Spleen (tissue), 11 donors: ENCODE measurements at regions not wholly inside any gene's neighbourhood (a gene's known extent, or its start where the extent isn't known, plus 50 kb on each side); places are given as distances from the start of the nearest gene placed in this dataset.

Experiments
- DNase-seq: peaks from one replicate; pipeline ENCODE4 v3.0.0-alpha.2; 2020
- H3K27ac ChIP-seq, 8 donors: fragments of 200-600 bp; sonication (generic) in 7 of 8; 1 replicate in 4 of 8; 2 replicates in 4 of 8; pipeline versions ENCODE4 v1.5.0 to v1.8.0; 2016 to 2021; ENCODE audit warnings: inconsistent platforms in 4 of 8, mild to moderate bottlenecking in 4 of 8, moderate library complexity in 1 of 8
- H3K27me3 ChIP-seq, 7 donors: fragments of 200-600 bp; sonication (generic) in 6 of 7; replicated peaks in 1 of 7; 1 replicate in 4 of 7; 2 replicates in 3 of 7; pipeline versions ENCODE4 v1.5.0 to v1.8.0; 2016 to 2021; ENCODE audit warnings: inconsistent platforms in 3 of 7, mild to moderate bottlenecking in 1 of 7
- H3K36me3 ChIP-seq, 6 donors: fragments of 200-600 bp; sonication (generic) in 5 of 6; 1 replicate in 4 of 6; 2 replicates in 2 of 6; pipeline versions ENCODE4 v1.5.0 to v1.8.0; 2016 to 2021; ENCODE audit warnings: inconsistent platforms in 2 of 6
- H3K4me1 ChIP-seq, 6 donors: fragments of 200-600 bp; sonication (generic) in 5 of 6; 1 replicate in 3 of 6; 2 replicates in 3 of 6; pipeline versions ENCODE4 v1.5.0 to v1.8.0; 2016 to 2021; ENCODE audit warnings: inconsistent platforms in 3 of 6
- H3K4me3 ChIP-seq, 8 donors: fragments of 200-600 bp; sonication (generic) in 7 of 8; 1 replicate in 4 of 8; 2 replicates in 4 of 8; pipeline versions ENCODE4 v1.5.0 to v1.8.0; 2016 to 2021; ENCODE audit warnings: inconsistent platforms in 4 of 8, mild to moderate bottlenecking in 4 of 8, moderate library complexity in 2 of 8
- H3K9me3 ChIP-seq, 8 donors: fragments of 200-600 bp; sonication (generic) in 7 of 8; 1 replicate in 4 of 8; 2 replicates in 4 of 8; pipeline versions ENCODE4 v1.5.0 to v1.8.0; 2016 to 2021; ENCODE audit warnings: inconsistent platforms in 4 of 8
- CTCF ChIP-seq, 11 experiments: fragments of 200-600 bp in 7 of 11; fragments of 450-650 bp in 4 of 11; sonication (generic) in 4 of 11; IDR thresholded peaks in 8 of 11; conservative IDR thresholded peaks in 3 of 11; 1 replicate in 7 of 11; 2 replicates in 4 of 11; pipeline versions ENCODE4 v1.4.0 to v1.8.0; 2016 to 2021; ENCODE audit warnings: antibody characterized with exemption in 11 of 11, inconsistent platforms in 4 of 11, mild to moderate bottlenecking in 1 of 11
- POLR2A ChIP-seq, 3 donors: fragments of 450-650 bp; IDR thresholded peaks; one replicate each; pipeline ENCODE4 v1.5.1; 2017; ENCODE audit warnings: antibody characterized with exemption in 3 of 3, mild to moderate bottlenecking in 1 of 3
- POLR2AphosphoS5 ChIP-seq, 3 donors: sonication (generic); formaldehyde crosslinking; IDR thresholded peaks; one replicate each; pipeline ENCODE4 v1.5.1; 2017; ENCODE audit warnings: antibody characterized with exemption in 3 of 3
- WGBS, 5 donors: extraction: QIAGEN DNeasy Blood & Tissue Kit in 3 of 5; methylation state at CpG; one replicate each; pipeline versions ENCODE4 v1.1.5 to v1.1.7; 2013 to 2018; 5-methylcytosine and 5-hydroxymethylcytosine counted together
- intact Hi-C: fragments of 100-400 bp; cut with DNase I; formaldehyde crosslinking; loops from one replicate; pipeline ENCODE4 v1.15.0; 2023; ENCODE audit warnings: low total_unique reads
- donor health status: healthy with polysubstance abuse.
- donor health status: DM: no; HTN: no; CAD: no; lungs with moderate emphysema.
- donor health status: DM: no; HTN: no; CAD: no.
- donor health status: Bipolar disorder and iron deficiency.
- donor health status: healthy.
- donor health status: DM: no; HTN: no; CAD: no.
- donor health status: DM: yes; HTN: yes; CAD: no.

- H3K4me3 ChIP-seq = no peak overlapping the region
- no peaks in the 10 kb centered on the region for H3K27me3 ChIP-seq
- H3K9me3 ChIP-seq = no peaks in the 10 kb centered on the region
- no peak for TF ChIP-seq POLR2AphosphoS5 (IDR thresholded peaks at IDR 0.05)
- no peak for TF ChIP-seq POLR2A (IDR thresholded peaks at IDR 0.05)
- no peak for TF ChIP-seq CTCF (IDR thresholded peaks at IDR 0.05 in 8 of 11, conservative IDR thresholded peaks at IDR 0.05 in 3 of 11)
- H3K27ac ChIP-seq = no peak overlapping the region
- H3K4me1 ChIP-seq = no peaks in the 10 kb centered on the region
- no peak for DNase-seq
- WGBS, 5 donors = 75 to 85% (median 82%) methylated on average over 10 of the region's 10 CpGs
- no peaks in the 10 kb centered on the region for H3K36me3 ChIP-seq
- intact Hi-C loops = no loop called here
Observed at GRCh38 chr17:71147906-71148305, 972.9 kb upstream of the SOX9 start.

DNA sequence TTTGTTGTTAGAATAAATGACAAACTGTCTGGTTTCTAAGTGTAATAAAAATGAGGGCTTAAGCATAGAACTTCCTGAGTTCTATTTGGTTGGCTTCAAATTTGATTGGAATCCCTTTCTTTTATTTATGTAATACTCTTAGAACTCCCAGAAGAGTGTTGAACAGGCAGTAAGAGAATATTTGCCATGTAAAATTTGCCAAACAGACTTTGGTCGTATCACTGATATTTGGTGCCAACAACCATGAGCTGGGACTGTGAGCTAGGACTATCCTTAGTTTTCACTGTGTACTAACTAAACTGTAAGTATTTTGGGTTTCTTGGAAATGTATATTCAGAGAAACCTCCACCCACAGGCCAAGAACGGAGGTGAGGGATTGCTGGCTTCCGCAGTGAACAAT, 971.2 kb upstream of the SOX9 start:
- Histone ChIP-seq H3K27ac (no peak overlapping the region), H3K4me1 (no peaks in the 10 kb centered on the region), H3K4me3 (no peak overlapping the region), H3K27me3 (no peaks in the 10 kb centered on the region), H3K36me3 (no peaks in the 10 kb centered on the region), H3K9me3 (no peaks in the 10 kb centered on the region)
- intact Hi-C loops = no loop called here
- TF ChIP-seq CTCF (IDR thresholded peaks at IDR 0.05 in 8 of 11, conservative IDR thresholded peaks at IDR 0.05 in 3 of 11) = no peak
- TF ChIP-seq POLR2AphosphoS5 (IDR thresholded peaks at IDR 0.05) = no peak
- TF ChIP-seq POLR2A (IDR thresholded peaks at IDR 0.05) = no peak
- no peak for DNase-seq
- WGBS, 5 donors = 75 to 90% (median 85%) methylated on average over 3 of the region's 3 CpGs

GRCh38 chr17:71157297-71157696, 963.5 kb upstream of the SOX9 start:
- no peak for DNase-seq
- H3K27me3 ChIP-seq = no peaks in the 10 kb centered on the region
- no peak overlapping the region for H3K4me3 ChIP-seq
- H3K27ac ChIP-seq = no peak overlapping the region
- WGBS, 5 donors = 65 to 89% (median 70%) methylated on average over 2 of the region's 2 CpGs
- intact Hi-C loops = no loop called here
- no peaks in the 10 kb centered on the region for H3K36me3 ChIP-seq
- H3K9me3 ChIP-seq = no peaks in the 10 kb centered on the region
- TF ChIP-seq CTCF (IDR thresholded peaks at IDR 0.05 in 8 of 11, conservative IDR thresholded peaks at IDR 0.05 in 3 of 11) (no peak), POLR2A (IDR thresholded peaks at IDR 0.05) (no peak), POLR2AphosphoS5 (IDR thresholded peaks at IDR 0.05) (no peak)
- H3K4me1 ChIP-seq = no peaks in the 10 kb centered on the region

DNA sequence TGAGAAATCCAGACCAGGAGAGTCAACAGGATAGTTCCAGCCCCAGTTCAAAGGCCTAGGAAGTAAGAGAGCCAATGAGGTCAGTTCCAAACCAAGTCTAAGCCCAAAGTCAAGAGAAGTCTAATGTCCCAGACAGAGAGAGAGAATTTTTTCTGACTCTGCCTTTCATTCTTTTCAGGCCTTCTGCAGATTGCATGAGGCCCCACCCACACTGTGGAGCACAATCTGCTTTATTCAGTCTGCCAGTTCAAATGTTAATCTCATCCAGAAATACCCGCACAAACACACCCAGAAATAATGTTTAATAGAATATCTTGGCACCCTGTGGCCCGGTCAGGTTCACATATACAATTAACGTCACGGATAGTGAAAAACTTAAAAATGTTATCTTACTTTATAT, 962.4 kb upstream of the SOX9 start:
- DNase-seq = no peak
- TF ChIP-seq POLR2AphosphoS5 (IDR thresholded peaks at IDR 0.05) (no peak), CTCF (IDR thresholded peaks at IDR 0.05 in 8 of 11, conservative IDR thresholded peaks at IDR 0.05 in 3 of 11) (no peak), POLR2A (IDR thresholded peaks at IDR 0.05) (no peak)
- WGBS, 5 donors = 93 to 96% (median 94%) methylated on average over 4 of the region's 4 CpGs
- Histone ChIP-seq H3K27me3 (no peaks in the 10 kb centered on the region), H3K4me1 (no peaks in the 10 kb centered on the region), H3K27ac (no peak overlapping the region), H3K9me3 (no peaks in the 10 kb centered on the region), H3K36me3 (no peaks in the 10 kb centered on the region), H3K4me3 (no peak overlapping the region)
- intact Hi-C loops = no loop called here
